ENCODE measurements at regions not wholly inside any gene's neighbourhood (a gene's known extent, or its start where the extent isn't known, plus 50 kb on each side); places are given as distances from the start of the nearest gene placed in this dataset.

DNA sequence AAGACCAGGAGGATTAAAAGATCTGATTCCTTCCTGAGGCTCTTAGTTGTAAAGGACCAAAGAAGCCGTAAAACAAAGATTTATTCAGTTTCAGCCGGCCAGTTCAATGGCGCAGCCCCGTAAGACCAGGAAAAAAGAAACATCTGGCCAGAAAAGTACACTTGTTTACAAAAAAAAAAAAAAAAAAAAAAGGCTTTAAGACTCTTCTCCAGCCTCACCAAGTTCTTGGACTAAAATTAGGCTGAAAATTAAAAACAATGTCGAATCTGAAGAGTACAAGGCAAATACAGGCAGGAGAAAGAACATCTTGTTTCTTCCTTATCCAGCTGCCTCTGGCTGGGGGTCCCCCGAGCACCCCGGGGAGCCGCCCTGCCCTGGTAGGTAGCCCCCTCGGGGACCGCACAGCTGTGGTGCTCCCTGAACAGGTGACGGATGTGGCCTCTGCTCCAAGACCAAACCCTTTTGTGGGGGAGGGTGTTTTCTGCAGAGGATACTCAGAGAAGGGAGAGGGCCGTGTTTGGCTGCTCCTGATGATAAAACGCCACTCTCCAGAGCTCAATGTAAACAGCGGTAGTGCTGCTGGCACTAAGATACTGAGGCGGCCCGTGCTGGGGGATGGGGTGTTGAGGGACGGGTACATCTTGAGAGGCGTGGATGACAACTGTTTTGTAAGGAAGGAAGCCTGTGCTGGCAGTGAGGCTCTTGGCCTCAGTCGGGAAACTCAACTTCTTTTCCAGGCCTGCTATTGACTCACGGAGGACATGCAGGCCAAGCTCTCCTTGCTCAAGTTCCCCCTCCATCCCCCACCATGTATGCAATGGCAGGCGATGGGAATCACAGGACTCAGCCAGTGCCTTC is 201.0 kb upstream of the DIO3 start:
- intact Hi-C loops (cut with micrococcal nuclease), result no loop called here
- no peak for DNase-seq (ENCODE audit: low read depth, low spot score)
- H3K27ac ChIP-seq (ENCODE audit: insufficient read depth, low read depth, low read length), result no peak overlapping the region
- no peak overlapping the region for H3K4me3 ChIP-seq (replicated peaks in 1 of 3; ENCODE audit: insufficient read depth in 1 of 3, low read depth in 1 of 3, low read length in 3 of 3)
- H4K20me1 ChIP-seq (replicated peaks; ENCODE audit: control insufficient read depth, extremely low read depth, insufficient read depth, low read length), result no peaks in the 10 kb centered on the region
- dilution Hi-C loops (cut with MboI; ENCODE audit: extremely low pct_ligation_motif_present, low sequenced_read_pairs), result no loop called here
- no peaks in the 10 kb centered on the region for H3K79me2 ChIP-seq (ENCODE audit: control insufficient read depth, insufficient read depth, low read length)
- no peak for FAIRE-seq
- H3K4me2 ChIP-seq (ENCODE audit: insufficient read depth, low read length), result no peak overlapping the region
- H2AFZ ChIP-seq (ENCODE audit: low read depth, low read length), result no peak overlapping the region
- TF ChIP-seq POLR2AphosphoS5 (IDR thresholded peaks at IDR 0.05; ENCODE audit: insufficient read depth, low read depth, low read length), result no peak
- no peak for TF ChIP-seq FOS (IDR thresholded peaks at IDR 0.05; ENCODE audit: borderline replicate concordance, insufficient read depth, low read length)
- TF ChIP-seq, protein P1, sequence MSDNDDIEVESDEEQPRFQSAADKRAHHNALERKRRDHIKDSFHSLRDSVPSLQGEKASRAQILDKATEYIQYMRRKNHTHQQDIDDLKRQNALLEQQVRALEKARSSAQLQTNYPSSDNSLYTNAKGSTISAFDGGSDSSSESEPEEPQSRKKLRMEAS (IDR thresholded peaks at IDR 0.05; ENCODE audit: insufficient read depth, insufficient read length), result no peak
- no peak for TF ChIP-seq GATA2 (IDR thresholded peaks at IDR 0.05; ENCODE audit: insufficient read depth, insufficient read length, low read depth, low read length)
- no peak for TF ChIP-seq EZH2 (IDR thresholded peaks at IDR 0.05; ENCODE audit: borderline replicate concordance, low read depth, low read length, severe bottlenecking)
- H3K4me1 ChIP-seq (ENCODE audit: control insufficient read depth, extremely low read depth, insufficient read depth, low read length), result no peaks in the 10 kb centered on the region
- no TSS peak for BruUV-seq (replicated peaks)
- CTCF ChIA-PET, result no interaction called here
- H3K36me3 ChIP-seq (ENCODE audit: control insufficient read depth in 2 of 2, extremely low read depth in 1 of 2, insufficient read depth in 2 of 2, low read length in 2 of 2), result no peaks in the 10 kb centered on the region
- H3K27me3 ChIP-seq (ENCODE audit: control insufficient read depth in 2 of 2, insufficient read depth in 2 of 2, low read length in 2 of 2), result no peaks in the 10 kb centered on the region
- H3K9me3 ChIP-seq (replicated peaks; ENCODE audit: control insufficient read depth, insufficient read depth, low read length), result peaks cover 2% of the 10 kb centered on the region
- H3K9me1 ChIP-seq (replicated peaks; ENCODE audit: control insufficient read depth, extremely low read depth, insufficient read depth, low read length), result no peaks in the 10 kb centered on the region
- H3K9ac ChIP-seq (replicated peaks; ENCODE audit: extremely low read depth, insufficient read depth, low read length), result no peak overlapping the region
- POLR2A ChIA-PET, result no interaction called here

DNA sequence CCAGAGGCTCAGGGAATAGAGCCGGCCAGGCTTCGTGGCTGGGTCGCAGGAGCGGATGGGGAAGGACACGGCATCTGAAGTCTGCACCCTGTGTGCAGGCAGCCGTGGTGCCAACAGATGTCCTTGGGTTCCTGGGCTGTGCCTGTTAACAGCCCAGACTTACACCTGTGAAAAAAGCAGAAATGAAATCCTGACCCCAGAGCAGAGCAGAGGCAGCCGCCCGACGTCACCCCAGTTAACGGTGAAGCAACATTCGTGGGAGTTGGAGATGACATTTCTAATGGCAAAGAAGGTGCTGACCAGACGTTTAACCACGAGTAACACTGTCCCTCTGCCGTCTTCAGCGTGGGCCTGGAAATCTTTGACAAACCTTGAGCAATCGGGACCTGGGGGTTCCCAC is 200.3 kb upstream of the DIO3 start:
- DNase-seq (ENCODE audit: low read depth, low spot score) (no peak), FAIRE-seq (no peak)
- Histone ChIP-seq H3K4me3 (replicated peaks in 1 of 3; ENCODE audit: insufficient read depth in 1 of 3, low read depth in 1 of 3, low read length in 3 of 3) (no peak overlapping the region), H3K27me3 (ENCODE audit: control insufficient read depth in 2 of 2, insufficient read depth in 2 of 2, low read length in 2 of 2) (no peaks in the 10 kb centered on the region), H3K9ac (replicated peaks; ENCODE audit: extremely low read depth, insufficient read depth, low read length) (no peak overlapping the region), H3K4me1 (ENCODE audit: control insufficient read depth, extremely low read depth, insufficient read depth, low read length) (no peaks in the 10 kb centered on the region), H2AFZ (ENCODE audit: low read depth, low read length) (no peak overlapping the region), H3K36me3 (ENCODE audit: control insufficient read depth in 2 of 2, extremely low read depth in 1 of 2, insufficient read depth in 2 of 2, low read length in 2 of 2) (no peaks in the 10 kb centered on the region), H3K27ac (ENCODE audit: insufficient read depth, low read depth, low read length) (no peak overlapping the region), H4K20me1 (replicated peaks; ENCODE audit: control insufficient read depth, extremely low read depth, insufficient read depth, low read length) (no peaks in the 10 kb centered on the region), H3K9me3 (replicated peaks; ENCODE audit: control insufficient read depth, insufficient read depth, low read length) (peaks cover 2% of the 10 kb centered on the region), H3K4me2 (ENCODE audit: insufficient read depth, low read length) (no peak overlapping the region), H3K79me2 (ENCODE audit: control insufficient read depth, insufficient read depth, low read length) (no peaks in the 10 kb centered on the region), H3K9me1 (replicated peaks; ENCODE audit: control insufficient read depth, extremely low read depth, insufficient read depth, low read length) (no peaks in the 10 kb centered on the region)
- ChIA-PET POLR2A (no interaction called here), CTCF (no interaction called here)
- TF ChIP-seq GATA2 (IDR thresholded peaks at IDR 0.05; ENCODE audit: insufficient read depth, insufficient read length, low read depth, low read length) (no peak), FOS (IDR thresholded peaks at IDR 0.05; ENCODE audit: borderline replicate concordance, insufficient read depth, low read length) (no peak), POLR2A (IDR thresholded peaks at IDR 0.05; ENCODE audit: low read depth, low read length) (no peak), EZH2 (IDR thresholded peaks at IDR 0.05; ENCODE audit: borderline replicate concordance, low read depth, low read length, severe bottlenecking) (no peak), POLR2AphosphoS5 (IDR thresholded peaks at IDR 0.05; ENCODE audit: insufficient read depth, low read depth, low read length) (no peak), MYC (IDR thresholded peaks at IDR 0.05; ENCODE audit: low read depth, low read length) (no peak), JUN (IDR thresholded peaks at IDR 0.05; ENCODE audit: borderline replicate concordance, insufficient read depth, insufficient read length, low read depth) (no peak)
- TF ChIP-seq, protein P1 (IDR thresholded peaks at IDR 0.05; ENCODE audit: insufficient read depth, insufficient read length), result no peak
- TF ChIP-seq, protein P2, sequence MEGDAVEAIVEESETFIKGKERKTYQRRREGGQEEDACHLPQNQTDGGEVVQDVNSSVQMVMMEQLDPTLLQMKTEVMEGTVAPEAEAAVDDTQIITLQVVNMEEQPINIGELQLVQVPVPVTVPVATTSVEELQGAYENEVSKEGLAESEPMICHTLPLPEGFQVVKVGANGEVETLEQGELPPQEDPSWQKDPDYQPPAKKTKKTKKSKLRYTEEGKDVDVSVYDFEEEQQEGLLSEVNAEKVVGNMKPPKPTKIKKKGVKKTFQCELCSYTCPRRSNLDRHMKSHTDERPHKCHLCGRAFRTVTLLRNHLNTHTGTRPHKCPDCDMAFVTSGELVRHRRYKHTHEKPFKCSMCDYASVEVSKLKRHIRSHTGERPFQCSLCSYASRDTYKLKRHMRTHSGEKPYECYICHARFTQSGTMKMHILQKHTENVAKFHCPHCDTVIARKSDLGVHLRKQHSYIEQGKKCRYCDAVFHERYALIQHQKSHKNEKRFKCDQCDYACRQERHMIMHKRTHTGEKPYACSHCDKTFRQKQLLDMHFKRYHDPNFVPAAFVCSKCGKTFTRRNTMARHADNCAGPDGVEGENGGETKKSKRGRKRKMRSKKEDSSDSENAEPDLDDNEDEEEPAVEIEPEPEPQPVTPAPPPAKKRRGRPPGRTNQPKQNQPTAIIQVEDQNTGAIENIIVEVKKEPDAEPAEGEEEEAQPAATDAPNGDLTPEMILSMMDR (IDR thresholded peaks at IDR 0.05; ENCODE audit: extremely low read depth in 1 of 2, insufficient read depth in 1 of 2, low read depth in 1 of 2, low read length in 2 of 2), result no peak
- dilution Hi-C loops (cut with MboI; ENCODE audit: extremely low pct_ligation_motif_present, low sequenced_read_pairs) (no loop called here), intact Hi-C loops (cut with micrococcal nuclease) (no loop called here)
- BruUV-seq (replicated peaks), result no TSS peak

All from endothelial cell of umbilical vein (primary cell).